ENCODE measurements at regions not wholly inside any gene's neighbourhood (a gene's known extent, or its start where the extent isn't known, plus 50 kb on each side); places are given as distances from the start of the nearest gene placed in this dataset.

- no peaks in the 10 kb centered on the region for H3K4me1 ChIP-seq (ENCODE audit: control insufficient read depth in 1 of 2, insufficient read depth in 2 of 2, low read length in 2 of 2)
- H3K9me2 ChIP-seq (ENCODE audit: insufficient read depth) = no peaks in the 10 kb centered on the region
- no peak overlapping the region for H3K4me2 ChIP-seq (ENCODE audit: low read length)
- H3K36me3 ChIP-seq (ENCODE audit: control insufficient read depth in 1 of 2, insufficient read depth in 2 of 2, low read length in 2 of 2) = no peaks in the 10 kb centered on the region
- no peaks in the 10 kb centered on the region for H3K79me2 ChIP-seq (ENCODE audit: insufficient read depth, low read length)
- ChIA-PET POLR2A (interaction anchor here (0.6 kb wide), 1 partner anchor 839 kb away, joined by 3 read pairs; no protein-coding TSS in a partner anchor), CTCF (no interaction called here), RAD21 (ENCODE audit: low non-redundant PET in 1 of 2, low total read pairs in 2 of 2, uncharacterized antibody in 2 of 2, unreplicated experiment in 2 of 2) (no interaction called here)
- TF ChIP-seq, protein P1, sequence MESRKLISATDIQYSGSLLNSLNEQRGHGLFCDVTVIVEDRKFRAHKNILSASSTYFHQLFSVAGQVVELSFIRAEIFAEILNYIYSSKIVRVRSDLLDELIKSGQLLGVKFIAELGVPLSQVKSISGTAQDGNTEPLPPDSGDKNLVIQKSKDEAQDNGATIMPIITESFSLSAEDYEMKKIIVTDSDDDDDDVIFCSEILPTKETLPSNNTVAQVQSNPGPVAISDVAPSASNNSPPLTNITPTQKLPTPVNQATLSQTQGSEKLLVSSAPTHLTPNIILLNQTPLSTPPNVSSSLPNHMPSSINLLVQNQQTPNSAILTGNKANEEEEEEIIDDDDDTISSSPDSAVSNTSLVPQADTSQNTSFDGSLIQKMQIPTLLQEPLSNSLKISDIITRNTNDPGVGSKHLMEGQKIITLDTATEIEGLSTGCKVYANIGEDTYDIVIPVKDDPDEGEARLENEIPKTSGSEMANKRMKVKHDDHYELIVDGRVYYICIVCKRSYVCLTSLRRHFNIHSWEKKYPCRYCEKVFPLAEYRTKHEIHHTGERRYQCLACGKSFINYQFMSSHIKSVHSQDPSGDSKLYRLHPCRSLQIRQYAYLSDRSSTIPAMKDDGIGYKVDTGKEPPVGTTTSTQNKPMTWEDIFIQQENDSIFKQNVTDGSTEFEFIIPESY (IDR thresholded peaks at IDR 0.05; ENCODE audit: extremely low read depth, insufficient replicate concordance, low read length) = no peak
- no peak for TF ChIP-seq SP1 (IDR thresholded peaks at IDR 0.05; ENCODE audit: low read depth)
- no peak for TF ChIP-seq CEBPB (IDR thresholded peaks at IDR 0.05; ENCODE audit: low read depth)
- no peaks in the 10 kb centered on the region for H4K20me1 ChIP-seq (ENCODE audit: insufficient read depth)
- no peak overlapping the region for H3K27ac ChIP-seq (ENCODE audit: low read depth, low read length)
- no TSS peak for BruUV-seq (replicated peaks)
- no peak overlapping the region for H3K4me3 ChIP-seq (replicated peaks in 1 of 2; ENCODE audit: low read depth in 1 of 2, low read length in 2 of 2)
- intact Hi-C loops (cut with micrococcal nuclease) = no loop called here
- no peak overlapping the region for H2AFZ ChIP-seq (ENCODE audit: low read depth, low read length, poor library complexity, severe bottlenecking)
- DNase-seq (ENCODE audit: low read depth, low spot score) (no peak), ATAC-seq (no peak)
- no peaks in the 10 kb centered on the region for H3K9me3 ChIP-seq (ENCODE audit: control insufficient read depth in 1 of 2, insufficient read depth in 1 of 2, low read depth in 1 of 2, low read length in 2 of 2)
- H3K27me3 ChIP-seq (ENCODE audit: insufficient read depth, low read length) = no peaks in the 10 kb centered on the region
- no peak overlapping the region for H3K9ac ChIP-seq (ENCODE audit: low read length)
Measured at GRCh38 chr9:78144663-78145377, 91.1 kb upstream of the CEP78 start.

DNA sequence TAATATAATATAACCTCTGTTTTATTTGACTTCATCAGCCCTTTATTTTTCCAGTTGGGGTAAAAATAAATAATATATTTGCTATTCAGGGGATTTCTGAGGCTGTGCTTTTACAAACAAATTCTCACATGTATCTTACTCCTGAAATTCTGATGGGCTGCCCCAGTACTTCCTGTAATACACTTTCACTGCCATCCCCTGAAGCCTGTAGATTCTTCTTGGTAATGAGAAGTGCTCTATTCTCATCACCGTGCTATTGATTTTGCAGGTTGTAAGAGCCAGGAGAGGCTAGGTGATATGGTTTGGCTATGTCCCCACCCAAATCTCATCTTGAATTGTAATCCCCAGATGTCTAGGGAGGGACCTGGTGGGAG lies 91.9 kb upstream of the CEP78 start:
- no peaks in the 10 kb centered on the region for H4K20me1 ChIP-seq (ENCODE audit: insufficient read depth)
- H3K27ac ChIP-seq (ENCODE audit: low read depth, low read length) = no peak overlapping the region
- TF ChIP-seq ELF1 (IDR thresholded peaks at IDR 0.05; ENCODE audit: borderline replicate concordance, low read depth) = no peak
- TF ChIP-seq ZFX (IDR thresholded peaks at IDR 0.05) = no peak
- no peak for TF ChIP-seq FOSL1 (IDR thresholded peaks at IDR 0.05; ENCODE audit: low read depth)
- TF ChIP-seq RAD21 (IDR thresholded peaks at IDR 0.05; ENCODE audit: low read depth) = no peak
- TF ChIP-seq REST (IDR thresholded peaks at IDR 0.05; ENCODE audit: low read depth) = no peak
- TF ChIP-seq POLR2AphosphoS5 (IDR thresholded peaks at IDR 0.05; ENCODE audit: low read depth, low read length) = no peak
- H3K9me2 ChIP-seq (ENCODE audit: insufficient read depth) = no peaks in the 10 kb centered on the region
- intact Hi-C loops (cut with micrococcal nuclease) = no loop called here
- H3K4me2 ChIP-seq (ENCODE audit: low read length) = no peak overlapping the region
- DNase-seq (ENCODE audit: low read depth, low spot score) (no peak), ATAC-seq (no peak)
- no peak overlapping the region for H3K9ac ChIP-seq (ENCODE audit: low read length)
- no peaks in the 10 kb centered on the region for H3K9me3 ChIP-seq (ENCODE audit: control insufficient read depth in 1 of 2, insufficient read depth in 1 of 2, low read depth in 1 of 2, low read length in 2 of 2)
- RAD21 ChIA-PET (ENCODE audit: low non-redundant PET in 1 of 2, low total read pairs in 2 of 2, uncharacterized antibody in 2 of 2, unreplicated experiment in 2 of 2) = no interaction called here
- no TSS peak for BruUV-seq (replicated peaks)
- H3K36me3 ChIP-seq (ENCODE audit: control insufficient read depth in 1 of 2, insufficient read depth in 2 of 2, low read length in 2 of 2) = no peaks in the 10 kb centered on the region
- no peaks in the 10 kb centered on the region for H3K4me1 ChIP-seq (ENCODE audit: control insufficient read depth in 1 of 2, insufficient read depth in 2 of 2, low read length in 2 of 2)
- H2AFZ ChIP-seq (ENCODE audit: low read depth, low read length, poor library complexity, severe bottlenecking) = no peak overlapping the region
- CTCF ChIA-PET = no interaction called here
- H3K4me3 ChIP-seq (replicated peaks in 1 of 2; ENCODE audit: low read depth in 1 of 2, low read length in 2 of 2) = no peak overlapping the region
- no peaks in the 10 kb centered on the region for H3K79me2 ChIP-seq (ENCODE audit: insufficient read depth, low read length)
- H3K27me3 ChIP-seq (ENCODE audit: insufficient read depth, low read length) = no peaks in the 10 kb centered on the region
- POLR2A ChIA-PET = no interaction called here

All from HCT116 (cell line).